ENCODE measurements at regions not wholly inside any gene's neighbourhood (a gene's known extent, or its start where the extent isn't known, plus 50 kb on each side); places are given as distances from the start of the nearest gene placed in this dataset.

DNA sequence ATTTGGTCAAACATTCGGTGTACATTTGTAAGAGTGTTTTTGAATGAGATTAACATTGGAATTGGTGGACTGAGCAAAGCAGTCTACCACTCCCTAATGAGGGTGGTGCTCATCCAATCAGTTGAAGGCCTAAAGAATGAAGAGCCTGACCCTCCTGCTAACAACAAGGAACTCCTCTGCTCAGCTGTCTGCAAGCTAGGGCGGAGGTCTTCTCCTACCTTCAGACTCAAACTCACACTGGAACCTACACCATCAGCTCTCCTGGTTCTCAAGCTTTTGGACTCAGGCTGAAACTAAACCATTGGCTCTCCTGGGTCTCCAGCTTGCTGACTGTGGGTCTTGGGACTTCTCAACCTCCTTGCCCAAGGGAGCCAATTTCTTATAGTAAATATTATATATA lies 55.5 kb upstream of the NPAS2 start:
- no peaks in the 10 kb centered on the region for H3K79me2 ChIP-seq (ENCODE audit: insufficient read depth, low read length)
- H2AFZ ChIP-seq (ENCODE audit: low read depth, low read length): no peak overlapping the region
- no peaks in the 10 kb centered on the region for H3K36me3 ChIP-seq (ENCODE audit: insufficient read depth, low read length)
- no peak overlapping the region for H3K4me2 ChIP-seq (ENCODE audit: low read length)
- H3K27me3 Mint-ChIP-seq (ENCODE audit: low read depth, unreplicated experiment): peaks cover 5% of the 10 kb centered on the region
- H3K9me3 ChIP-seq (ENCODE audit: insufficient read depth, low read depth, low read length): no peaks in the 10 kb centered on the region
- H3K9me3 Mint-ChIP-seq (ENCODE audit: unreplicated experiment): no peaks in the 10 kb centered on the region
- no peak overlapping the region for H3K27ac Mint-ChIP-seq (ENCODE audit: unreplicated experiment)
- no peak overlapping the region for H3K4me3 ChIP-seq (ENCODE audit: insufficient read depth, low read depth, low read length)
- no peak overlapping the region for H3K27ac ChIP-seq (ENCODE audit: low read depth, low read length)
- H3K4me1 Mint-ChIP-seq (ENCODE audit: low read depth, unreplicated experiment): peaks cover 2% of the 10 kb centered on the region
- no peak overlapping the region for H3K4me3 Mint-ChIP-seq (ENCODE audit: unreplicated experiment)
- DNase-seq (ENCODE audit: low read depth) (no peak), FAIRE-seq (no peak)
- H4K20me1 ChIP-seq (ENCODE audit: insufficient read depth, low read length): no peaks in the 10 kb centered on the region
- no peak for TF ChIP-seq EZH2 (IDR thresholded peaks at IDR 0.05; ENCODE audit: insufficient read depth, low read length)
- TF ChIP-seq, protein P1, sequence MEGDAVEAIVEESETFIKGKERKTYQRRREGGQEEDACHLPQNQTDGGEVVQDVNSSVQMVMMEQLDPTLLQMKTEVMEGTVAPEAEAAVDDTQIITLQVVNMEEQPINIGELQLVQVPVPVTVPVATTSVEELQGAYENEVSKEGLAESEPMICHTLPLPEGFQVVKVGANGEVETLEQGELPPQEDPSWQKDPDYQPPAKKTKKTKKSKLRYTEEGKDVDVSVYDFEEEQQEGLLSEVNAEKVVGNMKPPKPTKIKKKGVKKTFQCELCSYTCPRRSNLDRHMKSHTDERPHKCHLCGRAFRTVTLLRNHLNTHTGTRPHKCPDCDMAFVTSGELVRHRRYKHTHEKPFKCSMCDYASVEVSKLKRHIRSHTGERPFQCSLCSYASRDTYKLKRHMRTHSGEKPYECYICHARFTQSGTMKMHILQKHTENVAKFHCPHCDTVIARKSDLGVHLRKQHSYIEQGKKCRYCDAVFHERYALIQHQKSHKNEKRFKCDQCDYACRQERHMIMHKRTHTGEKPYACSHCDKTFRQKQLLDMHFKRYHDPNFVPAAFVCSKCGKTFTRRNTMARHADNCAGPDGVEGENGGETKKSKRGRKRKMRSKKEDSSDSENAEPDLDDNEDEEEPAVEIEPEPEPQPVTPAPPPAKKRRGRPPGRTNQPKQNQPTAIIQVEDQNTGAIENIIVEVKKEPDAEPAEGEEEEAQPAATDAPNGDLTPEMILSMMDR (IDR thresholded peaks at IDR 0.05; ENCODE audit: insufficient read depth, low read depth, low read length): no peak
- peaks cover 22% of the 10 kb centered on the region for H3K4me1 ChIP-seq (ENCODE audit: insufficient read depth, low read length)
- no peaks in the 10 kb centered on the region for H3K27me3 ChIP-seq (ENCODE audit: insufficient read depth, low read length)
- no peak overlapping the region for H3K9ac ChIP-seq (ENCODE audit: low read length)
- H3K36me3 Mint-ChIP-seq (ENCODE audit: low read depth, unreplicated experiment): no peaks in the 10 kb centered on the region

DNA sequence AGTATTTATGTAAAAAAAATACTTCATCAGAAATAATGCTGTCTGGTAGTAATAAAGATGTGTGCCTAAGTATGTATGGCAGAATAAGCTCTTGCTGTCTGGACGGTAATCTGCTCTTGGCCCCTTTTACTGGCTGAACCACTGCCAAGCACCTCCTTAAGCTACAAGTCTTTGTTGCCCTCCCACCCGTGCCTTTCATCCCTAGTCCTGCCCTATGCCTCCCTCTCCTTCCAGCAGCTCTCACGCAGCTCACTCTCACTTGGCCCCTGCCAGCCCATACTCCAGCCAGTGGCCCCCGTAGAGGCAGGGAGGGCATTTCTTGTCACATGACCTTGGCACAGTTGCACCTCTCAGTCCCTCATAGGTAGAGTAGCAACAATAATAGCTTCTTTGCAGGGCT lies 54.5 kb upstream of the NPAS2 start:
- Mint-ChIP-seq H3K36me3 (ENCODE audit: low read depth, unreplicated experiment) (no peaks in the 10 kb centered on the region), H3K9me3 (ENCODE audit: unreplicated experiment) (no peaks in the 10 kb centered on the region), H3K4me3 (ENCODE audit: unreplicated experiment) (no peak overlapping the region), H3K27me3 (ENCODE audit: low read depth, unreplicated experiment) (peaks cover 5% of the 10 kb centered on the region), H3K27ac (ENCODE audit: unreplicated experiment) (no peak overlapping the region), H3K4me1 (ENCODE audit: low read depth, unreplicated experiment) (peaks cover 2% of the 10 kb centered on the region)
- peaks cover 22% of the 10 kb centered on the region for H3K4me1 ChIP-seq (ENCODE audit: insufficient read depth, low read length)
- no peaks in the 10 kb centered on the region for H4K20me1 ChIP-seq (ENCODE audit: insufficient read depth, low read length)
- no peak for DNase-seq (ENCODE audit: low read depth)
- TF ChIP-seq, protein P1 (IDR thresholded peaks at IDR 0.05; ENCODE audit: insufficient read depth, low read depth, low read length): no peak
- no peak for TF ChIP-seq EZH2 (IDR thresholded peaks at IDR 0.05; ENCODE audit: insufficient read depth, low read length)
- H3K9ac ChIP-seq (ENCODE audit: low read length): no peak overlapping the region
- H3K27ac ChIP-seq (ENCODE audit: low read depth, low read length): no peak overlapping the region
- H3K36me3 ChIP-seq (ENCODE audit: insufficient read depth, low read length): no peaks in the 10 kb centered on the region
- H3K9me3 ChIP-seq (ENCODE audit: insufficient read depth, low read depth, low read length): no peaks in the 10 kb centered on the region
- H3K4me3 ChIP-seq (ENCODE audit: insufficient read depth, low read depth, low read length): no peak overlapping the region
- no peak overlapping the region for H3K4me2 ChIP-seq (ENCODE audit: low read length)
- no peak for FAIRE-seq
- no peaks in the 10 kb centered on the region for H3K79me2 ChIP-seq (ENCODE audit: insufficient read depth, low read length)
- H2AFZ ChIP-seq (ENCODE audit: low read depth, low read length): no peak overlapping the region
- H3K27me3 ChIP-seq (ENCODE audit: insufficient read depth, low read length): no peaks in the 10 kb centered on the region

DNA sequence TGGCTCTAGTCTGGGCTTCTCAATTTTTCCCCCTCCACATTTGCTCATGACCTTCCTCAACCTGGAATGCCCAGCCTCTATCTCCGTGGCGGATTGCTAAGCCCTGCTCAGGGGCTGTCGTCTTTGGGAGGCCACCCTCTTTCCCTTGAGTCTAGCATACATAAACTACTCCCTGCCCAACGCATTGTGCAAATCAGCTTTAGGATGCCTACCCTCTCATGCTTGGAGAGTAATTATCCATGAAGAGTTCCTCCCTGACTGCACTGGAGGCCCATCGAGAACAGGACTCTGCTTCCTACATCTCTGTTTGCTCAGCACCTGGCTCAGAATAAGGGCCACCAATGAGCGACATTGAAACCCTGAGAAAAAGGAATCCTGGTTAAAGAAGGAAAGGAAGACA lies 53.7 kb upstream of the NPAS2 start:
- Histone ChIP-seq H3K9me3 (ENCODE audit: insufficient read depth, low read depth, low read length) (no peaks in the 10 kb centered on the region), H3K27ac (ENCODE audit: low read depth, low read length) (no peak overlapping the region), H3K9ac (ENCODE audit: low read length) (no peak overlapping the region), H3K4me3 (ENCODE audit: insufficient read depth, low read depth, low read length) (no peak overlapping the region), H2AFZ (ENCODE audit: low read depth, low read length) (no peak overlapping the region), H3K27me3 (ENCODE audit: insufficient read depth, low read length) (no peaks in the 10 kb centered on the region), H3K79me2 (ENCODE audit: insufficient read depth, low read length) (no peaks in the 10 kb centered on the region), H3K36me3 (ENCODE audit: insufficient read depth, low read length) (no peaks in the 10 kb centered on the region), H3K4me1 (ENCODE audit: insufficient read depth, low read length) (peaks cover 22% of the 10 kb centered on the region), H4K20me1 (ENCODE audit: insufficient read depth, low read length) (no peaks in the 10 kb centered on the region), H3K4me2 (ENCODE audit: low read length) (peak overlapping the region; percentile 39)
- DNase-seq (ENCODE audit: low read depth) (no peak), FAIRE-seq (no peak)
- H3K36me3 Mint-ChIP-seq (ENCODE audit: low read depth, unreplicated experiment): no peaks in the 10 kb centered on the region
- H3K4me3 Mint-ChIP-seq (ENCODE audit: unreplicated experiment): no peak overlapping the region
- H3K27ac Mint-ChIP-seq (ENCODE audit: unreplicated experiment): no peak overlapping the region
- H3K4me1 Mint-ChIP-seq (ENCODE audit: low read depth, unreplicated experiment): peaks cover 2% of the 10 kb centered on the region
- TF ChIP-seq EZH2 (IDR thresholded peaks at IDR 0.05; ENCODE audit: insufficient read depth, low read length): no peak
- TF ChIP-seq, protein P1 (IDR thresholded peaks at IDR 0.05; ENCODE audit: insufficient read depth, low read depth, low read length): no peak
- no peaks in the 10 kb centered on the region for H3K9me3 Mint-ChIP-seq (ENCODE audit: unreplicated experiment)
- H3K27me3 Mint-ChIP-seq (ENCODE audit: low read depth, unreplicated experiment): peaks cover 5% of the 10 kb centered on the region
